C4-2B (cell line): ENCODE measurements at regions not wholly inside any gene's neighbourhood (a gene's known extent, or its start where the extent isn't known, plus 50 kb on each side); places are given as distances from the start of the nearest gene placed in this dataset.

Source experiments
- H3K27ac ChIP-seq: fragments of 450-650 bp; 2 replicates; pipeline ENCODE4 v1.5.1; 2017
- CTCF ChIP-seq: fragments of 450-650 bp; conservative IDR thresholded peaks from 2 replicates; pipeline ENCODE4 v1.5.1; 2017; ENCODE audit warnings: mild to moderate bottlenecking
- ZFX ChIP-seq: fragments of 450-650 bp; IDR thresholded peaks from 2 replicates; pipeline ENCODE4 v1.6.1; 2017

- no peak for TF ChIP-seq CTCF
- TF ChIP-seq ZFX: no peak
Observed at GRCh38 chr7:153081496-153081895, 321.9 kb downstream of the ACTR3B start.

DNA sequence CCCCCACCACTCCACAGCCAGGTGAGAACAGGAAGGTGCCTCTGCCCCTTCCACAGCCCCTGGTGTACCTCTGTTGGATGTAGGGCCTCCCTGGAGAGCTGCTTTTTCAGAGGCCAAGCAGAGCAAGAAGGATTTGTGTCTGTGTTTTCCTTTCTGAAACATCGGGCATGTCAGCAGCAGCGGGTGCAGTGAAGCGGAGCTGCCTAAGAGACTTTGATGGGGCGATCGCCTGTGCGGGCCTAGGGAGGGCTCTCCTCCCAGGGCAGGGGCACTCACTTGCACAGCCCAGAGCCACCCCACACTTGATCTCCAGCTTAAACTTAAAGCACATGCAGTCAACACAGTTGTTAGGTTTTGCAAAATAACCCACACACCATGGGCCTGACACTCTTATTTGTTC lies 324.7 kb downstream of the ACTR3B start:
- TF ChIP-seq ZFX (no peak), CTCF (no peak)
- H3K27ac ChIP-seq: no peak overlapping the region

More at GRCh38 chr7:153081496-153081895, 321.9 kb downstream of the ACTR3B start:
- H3K27ac ChIP-seq: no peak overlapping the region

DNA sequence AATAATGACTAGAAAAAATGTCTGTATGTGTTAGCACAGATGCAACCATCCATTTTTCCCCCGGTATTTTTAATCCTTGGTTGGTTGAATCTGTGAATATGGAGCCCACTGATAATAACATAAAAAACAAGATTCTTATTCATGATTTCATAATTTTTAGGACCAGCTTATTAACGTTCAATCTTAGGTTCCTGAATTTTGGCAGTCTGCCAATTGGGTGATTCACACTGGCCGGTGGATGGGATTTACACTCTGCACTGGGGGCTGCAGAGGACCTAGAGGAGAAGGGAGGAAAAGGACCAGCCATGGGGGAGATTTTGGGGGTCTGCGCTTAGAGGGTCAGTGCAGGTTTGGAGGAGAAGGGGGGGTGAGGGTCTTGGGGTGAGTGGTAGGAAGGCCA lies 327.9 kb downstream of the ACTR3B start:
- H3K27ac ChIP-seq: no peak overlapping the region
- TF ChIP-seq CTCF: no peak
- TF ChIP-seq ZFX: no peak

- TF ChIP-seq ZFX (no peak), CTCF (no peak)
Observed at GRCh38 chr7:153088601-153089000, 329.0 kb downstream of the ACTR3B start.

GRCh38 chr7:153090209-153090608 lies 330.7 kb downstream of the ACTR3B start:
- no peak overlapping the region for H3K27ac ChIP-seq
- TF ChIP-seq ZFX (no peak), CTCF (no peak)

More at GRCh38 chr7:153088601-153089000, 329.0 kb downstream of the ACTR3B start:
- no peak overlapping the region for H3K27ac ChIP-seq

GRCh38 chr7:153090764-153091163 lies 331.2 kb downstream of the ACTR3B start:
- TF ChIP-seq ZFX: no peak
- TF ChIP-seq CTCF: no peak; the same call in 1 of the 2 replicates

GRCh38 chr7:153091477-153091876 lies 331.9 kb downstream of the ACTR3B start:
- TF ChIP-seq ZFX (no peak), CTCF (no peak)

More at GRCh38 chr7:153090764-153091163, 331.2 kb downstream of the ACTR3B start:
- H3K27ac ChIP-seq: no peak overlapping the region

More at GRCh38 chr7:153091477-153091876, 331.9 kb downstream of the ACTR3B start:
- no peak overlapping the region for H3K27ac ChIP-seq
